ENCODE measurements at regions not wholly inside any gene's neighbourhood (a gene's known extent, or its start where the extent isn't known, plus 50 kb on each side); places are given as distances from the start of the nearest gene placed in this dataset.

DNA sequence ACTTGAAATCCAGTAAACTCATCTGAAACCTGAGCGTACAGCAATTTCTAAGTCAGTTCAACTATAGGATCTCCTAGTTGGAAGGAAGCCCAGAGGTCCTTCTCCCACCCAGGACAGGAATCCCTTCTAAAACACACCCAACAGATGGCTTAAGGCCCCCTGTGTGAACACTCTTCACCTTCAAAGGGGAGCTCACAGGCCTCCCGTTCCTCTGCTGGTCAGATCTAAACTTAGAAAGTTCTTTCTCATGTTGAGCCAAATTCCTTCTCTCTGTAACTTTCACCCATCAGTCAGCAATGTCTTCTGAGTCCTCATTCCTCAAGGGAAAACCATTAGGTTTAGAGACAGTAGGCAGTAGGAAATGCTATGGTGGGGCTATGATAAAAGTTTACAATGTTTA, 355.2 kb downstream of the PCNX1 start:
- Histone ChIP-seq H3K4ac (ENCODE audit: low read depth, low read length) (no peak overlapping the region), H3K9me3 (ENCODE audit: control insufficient read depth, insufficient read depth, low read length) (peaks cover 17% of the 10 kb centered on the region), H2BK5ac (ENCODE audit: low read depth, low read length, poor library complexity, severe bottlenecking) (no peak overlapping the region), H3K9me1 (ENCODE audit: insufficient read depth, low read length) (no peaks in the 10 kb centered on the region), H2AFZ (replicated peaks; ENCODE audit: low read length, poor library complexity) (no peak overlapping the region), H3K36me3 (ENCODE audit: control insufficient read depth, insufficient read depth, low read length) (no peaks in the 10 kb centered on the region), H3K18ac (ENCODE audit: low read depth, low read length) (no peak overlapping the region), H2AK5ac (ENCODE audit: low read depth, low read length) (no peak overlapping the region), H3K9ac (ENCODE audit: low read depth, low read length) (no peak overlapping the region), H3K27me3 (ENCODE audit: control insufficient read depth, insufficient read depth, low read length) (no peaks in the 10 kb centered on the region), H3K14ac (replicated peaks; ENCODE audit: low read depth, low read length) (no peak overlapping the region), H3K4me1 (ENCODE audit: control insufficient read depth, insufficient read depth, low read length) (peaks cover 3% of the 10 kb centered on the region; the same call in 1 of the 2 replicates), H2BK20ac (ENCODE audit: low read depth, low read length) (no peak overlapping the region), H4K5ac (ENCODE audit: low read depth, low read length) (no peak overlapping the region; the same call in 1 of the 2 replicates), H3K79me1 (ENCODE audit: low read depth in 1 of 2, low read length in 2 of 2) (no peaks in the 10 kb centered on the region), H3K56ac (ENCODE audit: extremely low read depth, insufficient read depth, low read length) (no peak overlapping the region), H4K8ac (ENCODE audit: low read depth in 2 of 2, low read length in 2 of 2) (no peak overlapping the region), H3K4me3 (ENCODE audit: insufficient read depth, low read depth, low read length) (no peak overlapping the region), H4K91ac (ENCODE audit: insufficient read depth, low read depth, low read length) (no peak overlapping the region), H3K4me2 (ENCODE audit: low read depth, low read length) (no peak overlapping the region), H4K20me1 (ENCODE audit: insufficient read depth, low read length) (no peaks in the 10 kb centered on the region), H2AK9ac (replicated peaks; ENCODE audit: low read depth, low read length, poor library complexity) (no peak overlapping the region), H3K27ac (ENCODE audit: insufficient read depth, low read length) (no peak overlapping the region), H2BK15ac (ENCODE audit: low read depth, low read length) (no peak overlapping the region), H2BK120ac (ENCODE audit: low read depth, low read length) (no peak overlapping the region), H3K23ac (ENCODE audit: low read depth, low read length) (no peak overlapping the region)
- dilution Hi-C loops (cut with HindIII; ENCODE audit: low sequenced_read_pairs, unreplicated experiment) = no loop called here
- ATAC-seq (ENCODE audit: low read depth) (no peak), DNase-seq (no peak)
- in situ Hi-C loops (cut with MboI; ENCODE audit: low sequenced_read_pairs) = no loop called here
- WGBS, 2 experiments (ENCODE audit: extremely low coverage in 2 of 2, insufficient read length in 1 of 2) = no CpG with 5 or more reads among the region's 2 CpGs
- POLR2A ChIA-PET (ENCODE audit: unreplicated experiment) = no interaction called here
- intact Hi-C loops (cut with micrococcal nuclease) = no loop called here
- BruUV-seq (replicated peaks) = no TSS peak
- CTCF ChIA-PET = no interaction called here
- no peak for TF ChIP-seq RCOR1 (IDR thresholded peaks at IDR 0.05; ENCODE audit: insufficient replicate concordance, low read length)
- no peak for TF ChIP-seq MAZ (IDR thresholded peaks at IDR 0.05; ENCODE audit: borderline replicate concordance, low read depth, low read length)
- TF ChIP-seq CEBPB (IDR thresholded peaks at IDR 0.05; ENCODE audit: low read depth, low read length) = no peak
- no peak for TF ChIP-seq RAD21 (IDR thresholded peaks at IDR 0.05; ENCODE audit: low read length)
- no peak for TF ChIP-seq SMC3 (IDR thresholded peaks at IDR 0.05; ENCODE audit: low read depth, low read length)
- no peak for TF ChIP-seq MXI1 (IDR thresholded peaks at IDR 0.05; ENCODE audit: borderline replicate concordance, low read depth, low read length)
- TF ChIP-seq POLR2A (IDR thresholded peaks at IDR 0.05; ENCODE audit: low read depth, low read length) = no peak
- TF ChIP-seq, protein P1, sequence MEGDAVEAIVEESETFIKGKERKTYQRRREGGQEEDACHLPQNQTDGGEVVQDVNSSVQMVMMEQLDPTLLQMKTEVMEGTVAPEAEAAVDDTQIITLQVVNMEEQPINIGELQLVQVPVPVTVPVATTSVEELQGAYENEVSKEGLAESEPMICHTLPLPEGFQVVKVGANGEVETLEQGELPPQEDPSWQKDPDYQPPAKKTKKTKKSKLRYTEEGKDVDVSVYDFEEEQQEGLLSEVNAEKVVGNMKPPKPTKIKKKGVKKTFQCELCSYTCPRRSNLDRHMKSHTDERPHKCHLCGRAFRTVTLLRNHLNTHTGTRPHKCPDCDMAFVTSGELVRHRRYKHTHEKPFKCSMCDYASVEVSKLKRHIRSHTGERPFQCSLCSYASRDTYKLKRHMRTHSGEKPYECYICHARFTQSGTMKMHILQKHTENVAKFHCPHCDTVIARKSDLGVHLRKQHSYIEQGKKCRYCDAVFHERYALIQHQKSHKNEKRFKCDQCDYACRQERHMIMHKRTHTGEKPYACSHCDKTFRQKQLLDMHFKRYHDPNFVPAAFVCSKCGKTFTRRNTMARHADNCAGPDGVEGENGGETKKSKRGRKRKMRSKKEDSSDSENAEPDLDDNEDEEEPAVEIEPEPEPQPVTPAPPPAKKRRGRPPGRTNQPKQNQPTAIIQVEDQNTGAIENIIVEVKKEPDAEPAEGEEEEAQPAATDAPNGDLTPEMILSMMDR (conservative IDR thresholded peaks at IDR 0.05; ENCODE audit: low read depth, low read length) = no peak
